Parathyroid adenoma (tissue), 2 donors: ENCODE measurements at regions not wholly inside any gene's neighbourhood (a gene's known extent, or its start where the extent isn't known, plus 50 kb on each side); places are given as distances from the start of the nearest gene placed in this dataset.

Experiments
- H2AFZ ChIP-seq: fragments of 300-600 bp; sonication (generic); one replicate; pipeline ENCODE4 v1.7.0; 2017; ENCODE audit warnings: antibody characterized with exemption, mild to moderate bottlenecking
- H3K27ac ChIP-seq: fragments of 300-600 bp; sonication (generic); one replicate; pipeline ENCODE4 v1.7.0; 2017
- H3K27me3 ChIP-seq: fragments of 300-600 bp; sonication (generic); one replicate; pipeline ENCODE4 v1.7.0; 2017; ENCODE audit warnings: low read length; ENCODE audit not compliant: control insufficient read depth, insufficient read depth
- H3K36me3 ChIP-seq: fragments of 300-600 bp; sonication (generic); one replicate; pipeline ENCODE4 v1.7.0; 2017; ENCODE audit warnings: low read length; ENCODE audit not compliant: control insufficient read depth, insufficient read depth
- H3K4me1 ChIP-seq: fragments of 300-600 bp; sonication (generic); one replicate; pipeline ENCODE4 v1.7.0; 2017; ENCODE audit warnings: control low read depth
- H3K4me2 ChIP-seq: fragments of 300-600 bp; sonication (generic); one replicate; pipeline ENCODE4 v1.7.0; 2017; ENCODE audit warnings: low read length
- H3K4me3 ChIP-seq: fragments of 300-600 bp; sonication (generic); one replicate; pipeline ENCODE4 v1.7.0; 2017; ENCODE audit warnings: low read depth, low read length
- H3K79me2 ChIP-seq: fragments of 300-600 bp; sonication (generic); one replicate; pipeline ENCODE4 v1.7.0; 2017; ENCODE audit warnings: control low read depth
- H3K9ac ChIP-seq: fragments of 300-600 bp; sonication (generic); one replicate; pipeline ENCODE4 v1.7.0; 2017; ENCODE audit warnings: mild to moderate bottlenecking
- H3K9me3 ChIP-seq: fragments of 300-600 bp; sonication (generic); one replicate; pipeline ENCODE4 v1.7.0; 2017; ENCODE audit warnings: low read length; ENCODE audit not compliant: control insufficient read depth
- CTCF ChIP-seq: fragments of 300-600 bp; sonication (generic); IDR thresholded peaks from one replicate; pipeline ENCODE4 v1.7.0; 2017; ENCODE audit warnings: antibody characterized with exemption, mild to moderate bottlenecking
- donor health status: primary hyperparathyroidism.

- Histone ChIP-seq H3K4me2 (no peak overlapping the region), H3K9me3 (no peaks in the 10 kb centered on the region), H3K4me3 (no peak overlapping the region), H3K79me2 (no peaks in the 10 kb centered on the region), H2AFZ (no peak overlapping the region), H3K9ac (no peak overlapping the region), H3K4me1 (no peaks in the 10 kb centered on the region), H3K27ac (no peak overlapping the region), H3K27me3 (no peaks in the 10 kb centered on the region), H3K36me3 (no peaks in the 10 kb centered on the region)
- TF ChIP-seq CTCF, result no peak
These were observed 254.7 kb downstream of the EDEM1 start for GRCh38 chr3:5442106-5442785.

GRCh38 chr3:5442786-5443138, 255.3 kb downstream of the EDEM1 start:
- H3K36me3 ChIP-seq, result no peaks in the 10 kb centered on the region
- TF ChIP-seq CTCF, result no peak
- H3K9ac ChIP-seq, result no peak overlapping the region
- no peak overlapping the region for H3K4me3 ChIP-seq
- no peak overlapping the region for H2AFZ ChIP-seq
- no peak overlapping the region for H3K4me2 ChIP-seq
- H3K79me2 ChIP-seq, result no peaks in the 10 kb centered on the region
- no peak overlapping the region for H3K27ac ChIP-seq
- no peaks in the 10 kb centered on the region for H3K9me3 ChIP-seq
- H3K27me3 ChIP-seq, result no peaks in the 10 kb centered on the region
- H3K4me1 ChIP-seq, result no peaks in the 10 kb centered on the region

- Histone ChIP-seq H3K79me2 (no peaks in the 10 kb centered on the region), H3K27me3 (no peaks in the 10 kb centered on the region), H3K36me3 (no peaks in the 10 kb centered on the region), H3K9me3 (no peaks in the 10 kb centered on the region), H3K4me2 (no peak overlapping the region), H3K4me1 (no peaks in the 10 kb centered on the region), H3K9ac (no peak overlapping the region), H2AFZ (no peak overlapping the region), H3K4me3 (no peak overlapping the region), H3K27ac (no peak overlapping the region)
- TF ChIP-seq CTCF, result no peak
These were observed 256.7 kb downstream of the EDEM1 start for GRCh38 chr3:5444253-5444652.

- H3K9me3 ChIP-seq, result no peaks in the 10 kb centered on the region
- H3K27ac ChIP-seq, result no peak overlapping the region
- H3K4me1 ChIP-seq, result no peaks in the 10 kb centered on the region
- H3K4me3 ChIP-seq, result no peak overlapping the region
- no peaks in the 10 kb centered on the region for H3K79me2 ChIP-seq
- no peak for TF ChIP-seq CTCF
- no peak overlapping the region for H2AFZ ChIP-seq
- no peaks in the 10 kb centered on the region for H3K36me3 ChIP-seq
- no peaks in the 10 kb centered on the region for H3K27me3 ChIP-seq
- H3K9ac ChIP-seq, result no peak overlapping the region
- no peak overlapping the region for H3K4me2 ChIP-seq
These were observed 258.2 kb downstream of the EDEM1 start for GRCh38 chr3:5445676-5446201.

- Histone ChIP-seq H3K27me3 (no peaks in the 10 kb centered on the region), H3K4me1 (no peaks in the 10 kb centered on the region), H3K27ac (no peak overlapping the region), H3K9me3 (no peaks in the 10 kb centered on the region), H2AFZ (no peak overlapping the region), H3K9ac (no peak overlapping the region), H3K79me2 (no peaks in the 10 kb centered on the region), H3K36me3 (no peaks in the 10 kb centered on the region), H3K4me3 (no peak overlapping the region), H3K4me2 (no peak overlapping the region)
- no peak for TF ChIP-seq CTCF
These were observed 260.7 kb downstream of the EDEM1 start for GRCh38 chr3:5448246-5448645.
